ENCODE measurements at regions not wholly inside any gene's neighbourhood (a gene's known extent, or its start where the extent isn't known, plus 50 kb on each side); places are given as distances from the start of the nearest gene placed in this dataset.

- Histone ChIP-seq H4K8ac (ENCODE audit: extremely low read depth, insufficient read depth, low read length) (no peak overlapping the region), H2BK15ac (ENCODE audit: low read length) (no peak overlapping the region), H4K20me1 (replicated peaks in 1 of 2; ENCODE audit: control insufficient read depth in 1 of 2, insufficient read depth in 2 of 2, low read length in 2 of 2) (no peaks in the 10 kb centered on the region), H3K27me3 (replicated peaks in 1 of 4; ENCODE audit: control insufficient read depth in 3 of 4, extremely low read depth in 1 of 4, insufficient read depth in 3 of 4, low read length in 3 of 4) (no peaks in the 10 kb centered on the region), H3K23ac (ENCODE audit: insufficient read length) (no peak overlapping the region), H2BK5ac (ENCODE audit: low read depth, low read length) (no peak overlapping the region), H3K36me3 (ENCODE audit: control insufficient read depth in 2 of 4, insufficient read depth in 4 of 4, low read length in 3 of 4) (no peaks in the 10 kb centered on the region), H2AFZ (ENCODE audit: low read length) (no peak overlapping the region), H3K4ac (replicated peaks; ENCODE audit: insufficient read length, low read depth, low read length) (no peak overlapping the region), H3K79me2 (ENCODE audit: control insufficient read depth in 1 of 2, insufficient read depth in 2 of 2, low read length in 2 of 2) (no peaks in the 10 kb centered on the region), H3K9ac (replicated peaks in 1 of 4; ENCODE audit: extremely low read depth in 1 of 4, low read depth in 3 of 4, low read length in 3 of 4) (no peak overlapping the region), H3K27ac (ENCODE audit: low read depth, low read length) (no peak overlapping the region), H3K9me3 (ENCODE audit: insufficient read depth in 2 of 2, low read depth in 1 of 2, low read length in 1 of 2) (no peaks in the 10 kb centered on the region), H3K4me2 (ENCODE audit: insufficient read depth in 1 of 2, low read depth in 2 of 2, low read length in 2 of 2) (no peak overlapping the region), H3K14ac (ENCODE audit: insufficient read length) (no peak overlapping the region), H3K56ac (replicated peaks; ENCODE audit: insufficient read length, low read depth, low read length) (no peak overlapping the region), H2BK12ac (ENCODE audit: low read depth, low read length) (no peak overlapping the region), H3K79me1 (ENCODE audit: low read depth, low read length) (no peaks in the 10 kb centered on the region), H4K5ac (ENCODE audit: insufficient read length, low read depth, low read length) (no peak overlapping the region), H2BK120ac (replicated peaks; ENCODE audit: low read depth, low read length) (no peak overlapping the region), H3K23me2 (ENCODE audit: low read depth, low read length) (no peaks in the 10 kb centered on the region; the same call in 1 of the 2 replicates), H2AK5ac (ENCODE audit: low read depth, low read length) (no peak overlapping the region), H2BK20ac (ENCODE audit: low read length) (no peak overlapping the region), H4K91ac (replicated peaks; ENCODE audit: insufficient read length, low read length) (no peak overlapping the region), H3K18ac (ENCODE audit: extremely low read depth, low read length) (no peak overlapping the region), H3K4me1 (replicated peaks in 1 of 4; ENCODE audit: control insufficient read depth in 3 of 4, insufficient read depth in 4 of 4, low read length in 3 of 4) (peaks cover 0 to 2% (median 0%) of the 10 kb centered on the region in 4 experiments; a peak in 2 of 7 replicates), H3K4me3 (ENCODE audit: extremely low read depth in 1 of 4, insufficient read depth in 2 of 4, low read depth in 3 of 4, low read length in 4 of 4) (no peak overlapping the region)
- POLR2A ChIA-PET (ENCODE audit: partially characterized antibody), result no interaction called here
- 86% methylated on average over 2 of the region's 2 CpGs; no CpG with 5 or more reads in 1 of the 2 experiments for WGBS, 2 experiments (ENCODE audit: extremely low coverage in 1 of 2, insufficient coverage in 1 of 2, insufficient read length in 1 of 2, insufficient replicate concordance in 2 of 2, low coverage in 1 of 2, low lambda C conversion rate in 2 of 2, missing lambda C conversion rate in 1 of 2)
- no peak for FAIRE-seq
- DNase-seq (ENCODE audit: low read depth in 1 of 2, low spot score in 2 of 2), result no peak
- CTCF ChIA-PET (ENCODE audit: partially characterized antibody), result interaction anchor here (0.8 kb wide), 1 partner anchor 71 kb away, joined by 3 read pairs; no protein-coding TSS in a partner anchor
- TF ChIP-seq CREB1 (IDR thresholded peaks at IDR 0.05), result no peak
- TF ChIP-seq POLR2AphosphoS5 (IDR thresholded peaks at IDR 0.05; ENCODE audit: low read depth, low read length), result no peak
- TF ChIP-seq TEAD4 (IDR thresholded peaks at IDR 0.05; ENCODE audit: low read depth, low read length), result no peak
- no peak for TF ChIP-seq SIX5 (IDR thresholded peaks at IDR 0.05; ENCODE audit: low read depth, low read length)
Observed at GRCh38 chr7:97346349-97346748, 228.9 kb downstream of the SDHAF3 start.
